Mesodermal cell (in vitro differentiated cells): ENCODE measurements at regions not wholly inside any gene's neighbourhood (a gene's known extent, or its start where the extent isn't known, plus 50 kb on each side); places are given as distances from the start of the nearest gene placed in this dataset.
"Not testable (repeated sequence)": the region's sequence is repeated elsewhere in the genome, so short reads cannot be mapped to it uniquely, and the experiment has no call there.

ENCODE experiments used
- H3K27ac ChIP-seq: 2 replicates; pipeline ENCODE4 v1.7.0; 2013; ENCODE audit warnings: mild to moderate bottlenecking, low read depth, low read length, moderate library complexity; ENCODE audit not compliant: severe bottlenecking
- H3K36me3 ChIP-seq: 2 replicates; pipeline ENCODE4 v1.7.1; 2013; ENCODE audit warnings: mild to moderate bottlenecking, low read length, moderate library complexity; ENCODE audit not compliant: control insufficient read depth, insufficient read depth
- H3K4me1 ChIP-seq: one replicate; pipeline ENCODE4 v1.7.1; 2013; ENCODE audit warnings: mild to moderate bottlenecking, low read length; ENCODE audit not compliant: insufficient read depth, control insufficient read depth, poor library complexity, severe bottlenecking
- H3K4me3 ChIP-seq: 2 replicates; pipeline ENCODE4 v1.7.0; 2013; ENCODE audit warnings: low read length, control low read depth, mild to moderate bottlenecking; ENCODE audit not compliant: insufficient read depth, poor library complexity, severe bottlenecking; ENCODE audit errors: extremely low read depth
- H3K9me3 ChIP-seq: 2 replicates; pipeline ENCODE4 v1.7.1; 2013; ENCODE audit warnings: mild to moderate bottlenecking, low read length, moderate library complexity; ENCODE audit not compliant: control insufficient read depth
- WGBS, 2 experiments: methylation state at CpG; one replicate each; pipeline ENCODE4 v1.1.5; 2013; ENCODE audit warnings: missing lambda C conversion rate in 2 of 2; ENCODE audit not compliant: insufficient coverage in 2 of 2; 5-methylcytosine and 5-hydroxymethylcytosine counted together

GRCh38 chr9:85880507-85880906 is 60.4 kb upstream of the NAA35 start:
- not testable (repeated sequence) for H3K27ac ChIP-seq, H3K36me3 ChIP-seq, H3K4me3 ChIP-seq, H3K9me3 ChIP-seq, H3K4me1 ChIP-seq
- WGBS, 2 experiments, result 75 to 89% methylated on average over 1 to 2 of the region's 3 CpGs

- no peaks in the 10 kb centered on the region for H3K4me1 ChIP-seq
- H3K4me3 ChIP-seq, result no peak overlapping the region
- 93 to 96% methylated on average over 5 to 7 of the region's 8 CpGs for WGBS, 2 experiments
- no peaks in the 10 kb centered on the region for H3K36me3 ChIP-seq
- no peaks in the 10 kb centered on the region for H3K9me3 ChIP-seq
- no peak overlapping the region for H3K27ac ChIP-seq
Observed at GRCh38 chr9:85884256-85884655, 56.7 kb upstream of the NAA35 start.

GRCh38 chr9:85890962-85891361 is 50.0 kb upstream of the NAA35 start:
- Histone ChIP-seq H3K4me3 (no peak overlapping the region), H3K9me3 (no peaks in the 10 kb centered on the region), H3K4me1 (no peaks in the 10 kb centered on the region), H3K36me3 (no peaks in the 10 kb centered on the region), H3K27ac (no peak overlapping the region)
- no CpG with 5 or more reads among the region's 1 CpG for WGBS, 2 experiments
